AG20443 (cell line): ENCODE measurements at regions not wholly inside any gene's neighbourhood (a gene's known extent, or its start where the extent isn't known, plus 50 kb on each side); places are given as distances from the start of the nearest gene placed in this dataset.
A peak's percentile ranks its signal among the peaks of the same experiment; 100 is the strongest.
"Not testable (repeated sequence)": the region's sequence is repeated elsewhere in the genome, so short reads cannot be mapped to it uniquely, and the experiment has no call there.

Experiments
- DNase-seq: peaks from one replicate; pipeline ENCODE4 v3.0.0; 2012; ENCODE audit warnings: low spot score, mixed read lengths

DNA sequence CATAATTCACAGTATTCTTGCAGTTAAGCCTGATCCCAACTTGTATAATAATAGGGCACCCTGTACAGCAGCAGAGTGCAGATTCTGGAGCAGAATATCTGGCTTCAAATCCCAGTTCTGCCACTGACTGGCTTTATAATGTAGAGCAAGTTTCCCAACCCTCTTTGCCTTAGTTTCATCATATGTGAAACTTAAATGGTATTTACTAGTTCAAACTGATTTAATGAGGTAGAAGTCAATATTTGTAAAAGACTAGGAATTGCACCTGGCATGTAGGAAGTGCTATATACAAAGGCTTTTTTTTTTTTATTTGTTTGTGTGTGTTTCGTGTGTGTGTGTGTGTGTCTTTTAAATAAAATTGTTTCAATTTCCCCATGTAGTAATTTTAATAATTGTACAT, 125.9 kb downstream of the CCER1 start:
- no peak for DNase-seq

DNA sequence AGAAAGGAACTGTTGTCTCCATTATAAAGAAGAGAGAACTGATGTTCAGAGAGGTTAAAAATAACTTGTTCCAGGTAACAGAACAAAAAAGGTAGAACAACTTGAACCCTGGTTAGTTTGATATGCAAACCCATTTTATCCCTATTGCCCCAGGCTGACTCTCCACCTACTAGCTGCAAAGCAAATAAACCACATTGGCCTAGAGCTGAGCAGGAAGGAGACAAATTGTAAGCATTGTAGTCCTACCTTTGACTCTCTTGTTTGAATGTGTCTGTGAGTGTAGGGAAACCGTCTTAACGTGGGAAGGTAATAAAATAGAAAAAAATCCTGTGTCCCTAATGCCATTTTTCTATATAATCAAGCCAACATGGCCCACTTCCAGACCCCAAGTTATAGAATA, 126.4 kb downstream of the CCER1 start:
- no peak for DNase-seq

GRCh38 chr12:90827567-90827966, 127.4 kb downstream of the CCER1 start:
- no peak for DNase-seq

DNA sequence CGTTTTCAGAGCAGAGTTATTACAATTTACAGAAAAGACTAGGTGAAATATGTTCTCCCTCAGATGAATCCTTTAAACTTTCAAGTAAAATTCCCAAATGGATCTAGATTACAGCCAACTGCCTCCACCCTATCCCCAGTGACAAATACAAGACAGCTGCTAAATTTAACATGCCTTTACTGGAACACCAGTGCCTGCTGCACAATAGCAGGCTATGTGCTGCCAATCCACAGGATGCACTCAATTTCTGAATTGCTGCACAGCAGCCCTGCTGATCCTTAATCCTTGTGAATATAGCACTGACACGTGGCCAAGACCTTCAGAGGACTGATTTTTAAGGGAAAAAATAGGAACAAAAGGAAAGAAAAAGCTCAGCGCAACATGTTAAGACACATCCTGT, 128.9 kb downstream of the CCER1 start:
- no peak for DNase-seq

DNA sequence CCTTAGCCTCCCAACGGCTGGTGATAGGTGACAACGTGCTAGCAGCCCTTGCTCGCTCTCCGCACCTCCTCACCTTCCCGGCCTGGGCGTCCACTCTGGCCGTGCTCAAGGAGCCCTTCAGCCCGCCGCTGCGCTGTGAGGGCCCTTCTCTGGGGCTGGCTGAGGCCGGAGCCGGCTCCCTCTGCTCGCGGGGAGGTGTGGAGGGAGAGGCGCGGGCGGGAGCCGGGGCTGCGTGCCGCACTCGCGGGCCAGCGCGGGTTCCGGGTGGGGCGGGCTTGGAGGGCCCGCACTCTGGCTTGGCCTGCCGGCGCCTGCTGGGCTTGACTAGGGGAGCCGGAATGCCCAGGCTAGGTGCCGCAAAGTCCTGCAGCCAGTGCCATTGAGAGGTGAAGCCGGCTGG, 131.1 kb downstream of the CCER1 start:
- no peak for DNase-seq

DNA sequence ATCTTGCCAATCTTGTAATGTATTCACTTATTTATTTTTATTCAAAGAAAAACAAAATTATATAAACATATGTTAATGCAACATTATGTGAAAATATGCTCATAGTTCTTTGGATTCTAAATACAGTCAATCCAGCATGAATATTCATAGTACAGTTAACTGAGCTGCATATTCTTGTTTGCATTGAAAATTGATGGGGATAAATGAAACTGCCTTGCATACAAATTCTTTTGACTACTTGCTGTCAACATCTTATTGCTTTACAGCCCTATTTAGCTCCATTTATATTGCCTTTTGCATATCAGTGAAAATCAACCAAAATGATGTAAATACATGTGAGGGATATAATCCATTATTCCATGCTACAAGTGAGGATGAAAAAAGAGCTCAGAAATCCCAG, 135.3 kb downstream of the CCER1 start:
- no peak for DNase-seq

DNA sequence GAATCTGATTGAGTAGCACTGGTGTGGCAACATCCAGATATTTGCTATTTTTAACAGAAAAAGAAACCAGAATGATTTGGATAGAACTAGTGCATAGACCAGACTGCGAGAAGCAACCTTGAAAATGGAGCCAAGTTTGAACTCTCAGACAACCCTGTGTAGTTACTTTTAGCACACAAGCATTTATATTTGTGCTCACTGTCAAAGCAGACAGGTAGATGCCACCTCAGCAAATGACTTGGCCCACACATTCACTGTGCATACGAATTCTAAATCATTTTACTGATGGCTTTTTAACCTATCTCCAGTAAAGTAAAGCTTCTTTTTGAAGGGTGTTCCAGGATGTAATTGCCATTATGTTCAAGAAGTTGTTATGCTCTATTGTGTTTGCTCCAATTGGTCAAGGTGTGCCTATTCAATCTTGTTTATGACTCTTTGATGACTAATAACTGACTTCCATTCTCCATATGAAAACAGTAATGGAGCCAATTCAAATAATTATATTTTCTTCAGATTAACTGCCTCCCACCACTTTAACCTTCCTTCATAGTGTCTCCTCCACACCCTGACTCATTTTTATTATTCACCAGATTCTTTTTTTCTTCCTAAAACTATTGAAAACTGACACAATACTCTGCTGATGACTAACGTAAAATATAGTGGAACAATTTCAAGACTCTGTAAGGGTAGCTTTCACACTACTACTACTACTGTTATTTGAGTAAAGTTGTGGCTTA, 138.5 kb downstream of the CCER1 start:
- DNase-seq: no peak

- DNase-seq: no peak
These were observed 145.0 kb downstream of the CCER1 start for GRCh38 chr12:90809940-90810339.

DNA sequence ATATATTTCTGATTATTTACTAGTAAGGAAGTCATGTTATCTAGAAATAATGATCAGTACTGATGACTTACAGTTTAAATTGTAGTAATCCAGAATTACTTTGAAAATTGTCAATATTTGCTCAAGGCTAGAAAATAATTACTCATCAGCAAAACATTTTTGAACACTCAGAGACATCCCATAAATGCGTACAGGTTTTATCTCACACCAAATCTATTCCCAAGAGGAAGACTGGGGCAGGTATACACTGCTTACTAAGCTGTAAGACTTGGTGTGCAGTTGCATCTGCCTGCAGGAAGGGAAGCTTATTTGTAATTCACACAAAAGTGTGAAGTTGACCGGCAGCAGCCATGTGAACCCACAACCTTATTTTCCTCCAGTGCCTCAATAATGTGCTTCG, 146.4 kb downstream of the CCER1 start:
- no peak for DNase-seq

GRCh38 chr12:90802727-90803126, 152.2 kb downstream of the CCER1 start:
- DNase-seq: no peak

- peak; percentile 46 for DNase-seq
These were observed 153.2 kb downstream of the CCER1 start for GRCh38 chr12:90801776-90802175.

GRCh38 chr12:90794212-90794611, 160.8 kb downstream of the CCER1 start:
- no peak for DNase-seq

GRCh38 chr12:90792718-90793117, 162.3 kb downstream of the CCER1 start:
- DNase-seq: not testable (repeated sequence)

DNA sequence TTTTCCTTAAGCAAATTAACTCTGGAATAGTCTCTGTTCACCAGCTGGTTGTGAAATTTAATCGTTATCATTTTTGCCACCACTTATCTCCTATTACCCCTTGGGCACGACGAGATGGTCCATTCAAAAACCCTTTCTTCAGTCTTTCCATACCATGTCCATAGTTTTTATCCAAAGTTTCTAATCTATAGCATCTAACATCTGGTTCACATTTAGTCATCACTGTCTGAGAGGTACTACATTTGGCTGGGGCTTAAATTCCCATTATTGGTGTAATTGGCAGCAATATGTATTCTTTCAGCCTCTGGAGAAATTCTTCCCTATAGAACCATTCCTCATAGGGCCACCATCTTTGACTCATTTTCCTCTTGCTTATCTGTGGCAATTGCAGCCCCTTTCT, 163.5 kb downstream of the CCER1 start:
- DNase-seq: no peak

DNA sequence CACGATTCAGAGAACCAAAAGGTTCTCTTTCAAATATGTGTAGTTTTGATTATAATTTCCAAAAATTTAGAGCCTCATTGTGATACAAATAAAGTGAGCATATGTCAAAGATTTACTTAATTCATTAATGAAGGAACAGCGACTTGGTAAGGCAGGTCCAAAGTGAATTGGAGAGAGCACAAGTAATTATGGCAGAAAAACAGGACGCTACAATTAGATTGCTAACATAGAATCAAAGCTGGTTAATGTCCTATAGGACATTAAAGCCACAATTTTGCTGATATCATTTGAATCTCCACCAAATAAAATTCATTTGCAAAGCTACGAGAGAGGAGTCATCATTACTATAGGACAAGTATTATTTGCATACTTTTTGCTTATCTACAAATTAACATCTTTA, 164.2 kb downstream of the CCER1 start:
- DNase-seq: no peak

GRCh38 chr12:90773491-90773890, 181.5 kb downstream of the CCER1 start:
- DNase-seq: no peak

- no peak for DNase-seq
These were observed 184.1 kb downstream of the CCER1 start for GRCh38 chr12:90770861-90771260.

GRCh38 chr12:90757957-90758356, 197.0 kb downstream of the CCER1 start:
- no peak for DNase-seq

DNA sequence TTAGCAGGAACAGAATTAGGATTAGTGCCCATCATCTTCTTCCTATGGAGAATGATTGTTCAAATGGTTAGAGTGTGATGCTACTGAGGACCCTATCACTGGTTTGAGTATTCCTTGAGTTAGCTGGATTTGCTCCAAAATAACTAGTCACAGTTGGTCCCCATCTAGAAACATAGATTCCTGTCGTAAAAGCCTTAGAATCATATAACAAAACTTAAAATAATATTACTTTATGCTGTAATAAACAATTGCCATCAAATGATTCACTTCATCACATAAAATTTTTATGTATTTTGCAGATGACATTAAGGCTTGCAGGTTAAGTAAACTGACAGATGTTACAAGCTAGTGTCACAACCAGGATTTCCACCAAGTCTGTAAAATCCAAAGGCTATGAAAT, 209.8 kb downstream of the CCER1 start:
- no peak for DNase-seq

GRCh38 chr12:90741611-90742010, 213.4 kb downstream of the CCER1 start:
- DNase-seq: peak; percentile 8

GRCh38 chr12:90729736-90730135, 225.2 kb downstream of the CCER1 start:
- no peak for DNase-seq

GRCh38 chr12:90712671-90713070, 242.3 kb downstream of the CCER1 start:
- peak; percentile 7 for DNase-seq

DNA sequence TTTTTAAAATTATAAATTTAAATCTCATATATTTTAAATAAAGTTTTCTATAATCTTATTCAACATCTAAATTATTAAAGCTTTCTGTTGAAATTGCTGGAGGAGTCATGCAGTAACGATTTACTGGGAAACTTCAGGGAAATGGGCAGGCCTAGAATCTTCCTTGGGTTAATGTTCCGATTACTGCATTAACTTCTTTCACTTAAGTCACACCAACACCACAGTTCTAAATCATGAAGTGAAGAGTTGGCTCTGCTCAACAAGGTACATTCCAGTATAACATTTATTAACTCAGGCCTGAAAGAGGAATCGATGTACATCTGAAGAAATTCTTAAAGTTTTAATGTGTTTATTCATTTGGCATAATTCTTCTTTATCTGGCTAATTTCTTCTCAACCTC, 244.3 kb downstream of the CCER1 start:
- DNase-seq: no peak

GRCh38 chr12:90706036-90706435, 248.9 kb downstream of the CCER1 start:
- DNase-seq: no peak

- DNase-seq: no peak
These were observed 259.6 kb downstream of the CCER1 start for GRCh38 chr12:90695415-90695814.
